GM21390 (cell line): ENCODE measurements at regions not wholly inside any gene's neighbourhood (a gene's known extent, or its start where the extent isn't known, plus 50 kb on each side); places are given as distances from the start of the nearest gene placed in this dataset.

Experiments
- ATAC-seq: cut with Tn5 transposase; IDR thresholded peaks from one replicate; pipeline ENCODE4 v1.9.1; 2021; ENCODE audit not compliant: unreplicated experiment

DNA sequence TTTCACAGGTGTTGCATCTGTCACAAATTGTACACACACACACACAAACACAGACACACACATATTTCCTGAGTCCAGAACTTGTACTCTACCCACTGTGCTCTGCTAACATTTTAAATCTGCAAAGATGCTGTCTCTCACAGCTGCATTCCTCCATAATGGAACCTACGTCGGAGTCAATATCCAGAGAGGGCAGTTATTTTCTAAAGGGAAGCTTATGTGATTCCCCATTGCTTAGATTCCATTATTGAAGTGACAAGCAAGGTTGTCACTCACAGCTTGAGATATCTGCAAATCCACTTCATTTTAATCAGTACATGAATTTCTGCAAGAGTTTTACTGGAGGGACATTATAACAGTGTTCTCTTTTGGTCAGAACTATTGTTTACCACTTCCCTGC is 992.4 kb downstream of the NSUN3 start:
- no peak for ATAC-seq

GRCh38 chr3:95082191-95082590 is 1019.3 kb downstream of the NSUN3 start:
- ATAC-seq = no peak

- no peak for ATAC-seq
Measured at GRCh38 chr3:95084738-95085137, 1021.9 kb downstream of the NSUN3 start.

GRCh38 chr3:95088464-95088863 is 1025.6 kb downstream of the NSUN3 start:
- ATAC-seq = no peak

DNA sequence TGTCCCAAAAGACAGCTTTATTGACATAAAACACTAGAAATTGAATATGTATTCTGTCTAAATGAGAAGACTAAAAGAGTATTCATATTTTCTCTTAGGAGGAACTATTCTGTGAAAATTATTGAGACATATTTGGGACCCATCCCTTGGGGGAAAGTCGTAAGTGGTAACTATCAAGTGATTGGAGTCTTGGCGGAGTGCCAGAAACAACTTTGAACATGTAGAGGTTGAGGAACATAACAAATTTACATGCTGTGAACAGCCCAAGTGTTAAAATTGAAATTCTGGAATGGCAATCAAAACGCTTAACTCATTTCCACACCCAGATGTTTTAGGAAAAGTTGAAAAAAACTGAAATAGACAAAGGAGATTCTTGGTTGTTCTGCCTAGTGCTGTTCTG is 1034.6 kb downstream of the NSUN3 start:
- ATAC-seq = no peak

GRCh38 chr3:95120921-95121320 is 1058.1 kb downstream of the NSUN3 start:
- no peak for ATAC-seq

- no peak for ATAC-seq
Measured at GRCh38 chr3:95123104-95123503, 1060.2 kb downstream of the NSUN3 start.

GRCh38 chr3:95134693-95135413 is 1072.0 kb downstream of the NSUN3 start:
- ATAC-seq = no peak

GRCh38 chr3:95148107-95148506 is 1085.2 kb downstream of the NSUN3 start:
- ATAC-seq = no peak

- ATAC-seq = no peak
Measured at GRCh38 chr3:95151590-95151989, 1088.7 kb downstream of the NSUN3 start.

DNA sequence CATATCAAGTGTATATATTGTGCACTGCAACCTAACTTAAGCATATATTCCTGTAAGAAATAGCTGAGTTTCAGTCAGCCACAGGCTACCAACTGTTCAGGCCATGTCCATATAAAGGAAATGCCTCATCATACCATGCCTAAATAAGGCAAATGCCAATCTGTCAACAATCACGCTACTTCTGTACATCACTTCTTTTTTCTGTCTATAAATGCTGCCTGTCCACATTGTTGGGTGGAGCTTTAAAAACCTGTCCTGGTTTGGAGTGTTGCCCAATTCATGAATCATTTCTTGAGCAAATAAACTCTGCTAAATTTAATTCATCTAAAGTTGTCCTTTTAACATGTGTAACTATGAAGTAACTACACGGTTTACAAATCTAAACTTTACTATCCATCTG is 1091.9 kb downstream of the NSUN3 start:
- ATAC-seq = no peak

GRCh38 chr3:95162794-95163193 is 1099.9 kb downstream of the NSUN3 start:
- no peak for ATAC-seq

- no peak for ATAC-seq
Measured at GRCh38 chr3:95167748-95168147, 1104.9 kb downstream of the NSUN3 start.

DNA sequence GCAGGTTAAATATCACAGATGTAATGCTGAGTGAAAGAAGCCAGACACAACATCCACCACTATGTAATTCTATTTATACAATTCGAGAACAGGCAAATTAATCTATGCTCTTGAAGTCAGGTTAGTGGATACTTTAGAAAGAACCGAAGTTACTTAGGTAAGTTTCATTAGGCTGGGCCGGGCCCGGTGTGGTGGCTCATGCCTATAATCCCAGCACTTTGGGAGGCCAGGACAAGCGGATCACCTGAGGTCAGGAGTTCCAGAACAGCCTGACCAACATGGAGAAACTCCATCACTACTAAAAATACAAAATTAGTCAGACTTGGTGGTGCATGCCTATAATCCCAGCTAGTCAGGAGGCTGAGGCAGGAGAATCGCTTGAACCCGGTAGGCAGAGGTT is 1105.7 kb downstream of the NSUN3 start:
- ATAC-seq = no peak

DNA sequence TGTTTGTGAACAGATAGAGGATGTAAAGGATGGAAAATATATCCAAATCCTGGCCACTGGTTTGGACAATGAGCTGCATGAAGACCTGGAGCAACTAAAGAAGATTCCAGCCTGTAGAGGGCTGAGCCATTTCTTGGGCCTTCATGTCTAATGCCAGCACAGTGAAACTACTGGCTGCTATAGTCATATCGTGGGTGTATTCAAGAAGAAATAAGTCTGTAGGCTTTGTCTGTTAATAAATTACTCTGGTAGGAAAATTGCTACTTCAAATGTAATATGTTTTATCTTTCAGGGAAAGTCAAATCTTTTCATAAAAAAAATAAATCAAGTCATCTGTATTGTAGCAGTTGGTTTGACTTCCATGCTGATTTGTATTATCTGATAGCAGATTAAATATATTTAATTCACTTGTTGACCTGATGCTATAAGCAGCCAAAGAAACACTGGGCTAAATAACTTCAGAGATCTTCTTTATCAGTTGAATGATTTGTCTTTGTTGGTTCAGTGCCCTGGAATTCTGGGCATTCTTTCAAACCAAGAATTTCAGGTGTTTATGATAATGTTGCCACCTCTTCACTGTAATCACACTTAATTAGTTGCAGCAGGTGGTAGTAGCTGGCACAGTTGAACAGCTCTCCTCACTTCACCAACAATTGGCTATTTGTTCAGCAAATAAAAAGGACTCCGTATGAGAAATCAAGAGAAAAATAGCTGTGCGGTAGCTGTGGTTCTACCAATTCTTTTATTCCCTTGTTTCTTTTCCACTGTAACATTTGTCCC is 1109.5 kb downstream of the NSUN3 start:
- ATAC-seq = no peak

- no peak for ATAC-seq
Measured at GRCh38 chr3:95177096-95177495, 1114.2 kb downstream of the NSUN3 start.

DNA sequence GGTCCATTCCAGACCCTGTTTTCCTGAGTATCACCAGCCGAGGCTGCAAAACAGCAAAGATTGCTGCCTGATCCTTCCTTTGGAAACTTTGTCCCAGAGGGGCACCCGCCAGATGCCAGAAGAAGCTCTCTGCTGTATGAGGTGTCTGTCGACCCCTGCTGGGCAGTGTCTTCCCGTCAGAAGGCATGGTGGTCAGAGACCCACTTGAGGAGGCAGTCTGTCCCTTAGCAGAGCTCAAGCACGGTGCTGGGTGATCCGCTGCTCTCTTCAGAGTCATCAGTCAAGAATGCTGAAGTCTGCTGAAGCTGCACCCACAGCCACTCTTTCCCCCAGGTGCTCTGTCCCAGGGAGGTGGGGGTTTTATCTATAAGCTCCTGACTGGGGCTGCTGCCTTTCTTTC is 1121.2 kb downstream of the NSUN3 start:
- ATAC-seq = no peak

DNA sequence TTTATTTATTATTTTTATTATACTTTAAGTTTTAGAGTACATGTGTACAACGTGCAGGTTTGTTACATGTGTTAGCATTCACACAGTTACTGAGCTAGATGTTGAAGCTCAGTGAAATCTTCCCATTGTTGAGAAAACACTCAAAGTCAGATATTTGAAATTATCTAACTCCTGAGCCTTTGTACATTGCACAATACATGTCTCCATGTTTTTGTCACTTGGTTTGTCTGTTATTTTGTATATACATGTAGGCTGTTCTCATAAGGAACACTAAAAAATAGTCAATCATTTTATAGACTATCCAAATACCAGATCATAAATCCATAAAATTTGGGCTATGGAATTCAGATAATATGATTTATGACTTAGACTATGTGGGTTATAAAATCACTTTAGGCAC is 1126.5 kb downstream of the NSUN3 start:
- no peak for ATAC-seq

GRCh38 chr3:95197661-95198060 is 1134.8 kb downstream of the NSUN3 start:
- ATAC-seq = no peak

DNA sequence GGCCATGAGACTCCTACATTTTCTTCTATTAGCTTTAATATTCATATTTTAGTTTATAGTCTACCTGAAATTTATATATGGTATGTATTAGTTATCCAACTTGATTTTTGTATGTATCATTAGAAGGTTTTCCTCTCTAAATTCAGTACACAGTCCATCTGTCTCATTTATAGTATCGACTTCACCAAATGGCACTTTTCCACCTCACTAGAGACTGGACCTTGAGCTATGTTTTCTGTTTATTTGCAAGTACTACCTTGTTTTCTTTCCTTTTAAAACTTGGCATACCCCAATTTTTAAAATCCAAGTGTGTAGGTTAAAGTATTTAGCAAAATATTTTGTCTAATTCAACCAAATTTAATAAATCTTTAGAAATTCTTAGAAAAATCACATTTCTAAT is 1137.5 kb downstream of the NSUN3 start:
- ATAC-seq = no peak

GRCh38 chr3:95210878-95211277 is 1148.0 kb downstream of the NSUN3 start:
- ATAC-seq = no peak

DNA sequence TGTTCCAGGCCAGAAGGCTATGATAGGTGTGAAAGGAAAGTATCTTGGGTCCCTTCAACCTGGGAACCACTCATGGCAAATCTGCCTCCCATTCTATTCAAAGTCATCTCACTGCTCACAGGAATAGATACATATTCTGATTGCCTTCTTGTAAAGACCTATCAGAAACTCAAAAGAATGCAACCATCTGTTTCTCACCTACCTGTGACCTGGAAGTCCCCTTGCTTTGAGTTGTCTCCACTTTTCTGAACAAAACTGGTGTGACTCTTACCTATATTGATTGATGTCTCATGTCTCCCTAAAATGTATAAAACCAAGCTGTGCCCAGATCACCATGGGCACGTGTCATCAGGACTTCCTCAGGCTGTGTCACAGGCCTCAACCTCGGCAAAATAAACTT is 1149.3 kb downstream of the NSUN3 start:
- ATAC-seq = no peak
